ENCODE measurements at regions not wholly inside any gene's neighbourhood (a gene's known extent, or its start where the extent isn't known, plus 50 kb on each side); places are given as distances from the start of the nearest gene placed in this dataset.

DNA sequence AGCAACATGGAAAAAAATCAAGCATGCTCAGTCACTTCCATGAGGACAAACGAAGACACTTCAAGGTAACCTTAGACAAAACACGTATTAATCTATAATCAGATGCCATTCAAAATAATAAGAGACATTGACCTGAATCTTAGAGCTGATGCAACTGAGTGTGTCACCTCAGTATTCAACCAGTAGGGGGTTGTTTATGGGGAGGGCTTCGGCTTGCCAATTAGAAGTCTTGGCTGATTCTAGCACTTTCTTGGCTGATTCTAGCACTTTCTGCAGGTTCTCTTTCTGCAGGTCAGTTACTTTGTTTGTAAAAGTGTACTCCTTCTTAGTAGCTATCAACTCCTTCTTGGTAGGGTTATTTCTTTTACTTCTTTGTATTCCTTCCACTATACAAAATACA is 317.6 kb downstream of the ENC1 start:
- Histone ChIP-seq H2AFZ (ENCODE audit: low read length) (no peak overlapping the region), H3K36me3 (replicated peaks; ENCODE audit: insufficient read depth, low read length) (no peaks in the 10 kb centered on the region), H3K9me3 (replicated peaks; ENCODE audit: insufficient read depth, low read length) (no peaks in the 10 kb centered on the region), H3K9me2 (replicated peaks; ENCODE audit: insufficient read depth, low read length) (no peaks in the 10 kb centered on the region), H3K4me1 (ENCODE audit: low read length) (peaks cover 14% of the 10 kb centered on the region), H3K27ac (ENCODE audit: low read length) (no peak overlapping the region), H3K4me2 (ENCODE audit: low read depth, low read length) (no peak overlapping the region), H4K20me1 (ENCODE audit: insufficient read depth, low read length) (no peaks in the 10 kb centered on the region), H3K79me2 (ENCODE audit: low read length) (no peaks in the 10 kb centered on the region), H3K4me3 (ENCODE audit: low read length) (no peak overlapping the region), H3K27me3 (replicated peaks; ENCODE audit: insufficient read depth, low read length) (no peaks in the 10 kb centered on the region), H3F3A (ENCODE audit: insufficient read depth, low read length) (peaks cover 11% of the 10 kb centered on the region), H3K9ac (ENCODE audit: low read length) (no peak overlapping the region)
- DNase-seq = no peak
- TF ChIP-seq CTCF (IDR thresholded peaks at IDR 0.05; ENCODE audit: low read length) (0 out of 2 replicates have a peak, but pooled peaks have one; percentile 6), EZH2phosphoT487 (IDR thresholded peaks at IDR 0.05; ENCODE audit: low read length) (no peak)

DNA sequence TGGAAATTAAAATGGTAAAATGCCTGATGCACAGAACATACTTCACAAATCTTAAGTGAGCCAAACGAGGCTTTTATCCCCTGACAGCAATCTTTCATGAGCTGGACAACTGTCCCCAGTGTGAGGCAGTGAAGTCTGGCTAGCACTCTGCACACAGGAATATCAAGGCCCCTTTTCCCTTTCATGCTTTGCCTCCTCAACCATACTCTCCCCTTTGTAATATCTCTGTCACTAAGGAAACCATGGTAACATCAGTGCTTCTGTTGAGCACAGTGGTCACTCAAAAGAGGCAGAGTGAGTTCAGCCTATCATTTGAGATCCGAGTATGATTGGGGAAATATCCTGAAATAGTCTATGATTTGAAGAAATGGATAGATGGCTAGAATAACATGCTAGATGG is 318.3 kb downstream of the ENC1 start:
- Histone ChIP-seq H3K9ac (ENCODE audit: low read length) (no peak overlapping the region), H3K9me3 (replicated peaks; ENCODE audit: insufficient read depth, low read length) (no peaks in the 10 kb centered on the region), H3K4me2 (ENCODE audit: low read depth, low read length) (no peak overlapping the region), H3K4me1 (ENCODE audit: low read length) (peaks cover 7% of the 10 kb centered on the region), H3K79me2 (ENCODE audit: low read length) (no peaks in the 10 kb centered on the region), H3F3A (ENCODE audit: insufficient read depth, low read length) (peaks cover 7% of the 10 kb centered on the region), H3K4me3 (ENCODE audit: low read length) (no peak overlapping the region), H2AFZ (ENCODE audit: low read length) (no peak overlapping the region), H3K27me3 (replicated peaks; ENCODE audit: insufficient read depth, low read length) (no peaks in the 10 kb centered on the region), H3K9me2 (replicated peaks; ENCODE audit: insufficient read depth, low read length) (no peaks in the 10 kb centered on the region), H3K36me3 (replicated peaks; ENCODE audit: insufficient read depth, low read length) (no peaks in the 10 kb centered on the region), H4K20me1 (ENCODE audit: insufficient read depth, low read length) (no peaks in the 10 kb centered on the region), H3K27ac (ENCODE audit: low read length) (no peak overlapping the region)
- DNase-seq = no peak
- TF ChIP-seq CTCF (IDR thresholded peaks at IDR 0.05; ENCODE audit: low read length) (no peak), EZH2 (optimal IDR thresholded peaks at IDR 0.05; ENCODE audit: low read depth, low read length) (no peak), EZH2phosphoT487 (IDR thresholded peaks at IDR 0.05; ENCODE audit: low read length) (no peak)

DNA sequence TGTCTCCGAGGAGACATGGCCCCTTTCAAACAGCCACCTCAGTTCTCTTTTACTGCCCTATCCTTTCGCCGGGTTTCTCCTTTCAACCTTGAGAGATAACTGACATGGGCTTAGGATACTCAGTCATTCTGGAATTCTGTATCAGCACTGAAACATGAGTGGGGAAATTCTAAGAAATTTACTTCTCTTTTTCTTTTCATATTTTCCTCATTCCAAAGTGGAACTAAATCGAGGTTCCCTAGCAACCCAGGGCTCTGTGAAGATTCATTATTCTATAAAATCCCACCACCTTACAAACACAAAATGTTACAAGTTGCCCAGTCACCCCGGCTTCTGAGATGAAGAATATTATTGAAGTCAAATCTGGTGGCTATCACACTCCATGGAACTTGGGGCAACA is 319.2 kb downstream of the ENC1 start:
- Histone ChIP-seq H3F3A (ENCODE audit: insufficient read depth, low read length) (peaks cover under 1% of the 10 kb centered on the region; the same call in 1 of the 2 replicates), H3K36me3 (replicated peaks; ENCODE audit: insufficient read depth, low read length) (no peaks in the 10 kb centered on the region), H3K9me2 (replicated peaks; ENCODE audit: insufficient read depth, low read length) (no peaks in the 10 kb centered on the region), H3K4me1 (ENCODE audit: low read length) (peaks cover 1% of the 10 kb centered on the region), H4K20me1 (ENCODE audit: insufficient read depth, low read length) (no peaks in the 10 kb centered on the region), H3K9me3 (replicated peaks; ENCODE audit: insufficient read depth, low read length) (no peaks in the 10 kb centered on the region), H3K27ac (ENCODE audit: low read length) (no peak overlapping the region), H3K27me3 (replicated peaks; ENCODE audit: insufficient read depth, low read length) (no peaks in the 10 kb centered on the region), H3K79me2 (ENCODE audit: low read length) (no peaks in the 10 kb centered on the region), H2AFZ (ENCODE audit: low read length) (no peak overlapping the region), H3K9ac (ENCODE audit: low read length) (no peak overlapping the region), H3K4me2 (ENCODE audit: low read depth, low read length) (no peak overlapping the region), H3K4me3 (ENCODE audit: low read length) (no peak overlapping the region)
- TF ChIP-seq EZH2phosphoT487 (IDR thresholded peaks at IDR 0.05; ENCODE audit: low read length) (no peak), EZH2 (optimal IDR thresholded peaks at IDR 0.05; ENCODE audit: low read depth, low read length) (no peak), CTCF (IDR thresholded peaks at IDR 0.05; ENCODE audit: low read length) (no peak)
- DNase-seq = no peak
